HG03039 (cell line): ENCODE measurements at regions not wholly inside any gene's neighbourhood (a gene's known extent, or its start where the extent isn't known, plus 50 kb on each side); places are given as distances from the start of the nearest gene placed in this dataset.
"Not testable (repeated sequence)": the region's sequence is repeated elsewhere in the genome, so short reads cannot be mapped to it uniquely, and the experiment has no call there.

ENCODE experiments used
- ATAC-seq: cut with Tn5 transposase; IDR thresholded peaks from one replicate; pipeline ENCODE4 v1.9.1; 2021; ENCODE audit warnings: mild to moderate bottlenecking, moderate library complexity; ENCODE audit not compliant: unreplicated experiment

GRCh38 chr10:119996944-119997343, 104.4 kb downstream of the SEC23IP start:
- no peak for ATAC-seq

GRCh38 chr10:119997429-119997828, 104.9 kb downstream of the SEC23IP start:
- no peak for ATAC-seq

GRCh38 chr10:120002785-120003184, 110.3 kb downstream of the SEC23IP start:
- ATAC-seq = no peak

- ATAC-seq = no peak
Observed at GRCh38 chr10:120005207-120006201, 113.0 kb downstream of the SEC23IP start.

GRCh38 chr10:120007261-120007660, 114.7 kb downstream of the SEC23IP start:
- ATAC-seq = no peak

- ATAC-seq = no peak
Observed at GRCh38 chr10:120011359-120012130, 119.0 kb downstream of the SEC23IP start.

- no peak for ATAC-seq
Observed at GRCh38 chr10:120012131-120012400, 119.5 kb downstream of the SEC23IP start.

- ATAC-seq = no peak
Observed at GRCh38 chr10:120012566-120012965, 120.0 kb downstream of the SEC23IP start.

- ATAC-seq = no peak
Observed at GRCh38 chr10:120014031-120014430, 121.5 kb downstream of the SEC23IP start.

- ATAC-seq = no peak
Observed at GRCh38 chr10:120015064-120015463, 122.5 kb downstream of the SEC23IP start.

GRCh38 chr10:120016906-120017305, 124.4 kb downstream of the SEC23IP start:
- no peak for ATAC-seq

GRCh38 chr10:120017733-120018417, 125.3 kb downstream of the SEC23IP start:
- ATAC-seq = no peak

- no peak for ATAC-seq
Observed at GRCh38 chr10:120018695-120019094, 126.2 kb downstream of the SEC23IP start.

GRCh38 chr10:120019568-120019967, 127.0 kb downstream of the SEC23IP start:
- no peak for ATAC-seq

- no peak for ATAC-seq
Observed at GRCh38 chr10:120022357-120022756, 129.8 kb downstream of the SEC23IP start.

- no peak for ATAC-seq
Observed at GRCh38 chr10:120034236-120034635, 141.7 kb downstream of the SEC23IP start.

- no peak for ATAC-seq
Observed at GRCh38 chr10:120039046-120039445, 146.5 kb downstream of the SEC23IP start.

- no peak for ATAC-seq
Observed at GRCh38 chr10:120039826-120040225, 147.3 kb downstream of the SEC23IP start.

GRCh38 chr10:120041807-120042559, 149.5 kb downstream of the SEC23IP start:
- ATAC-seq = no peak

- no peak for ATAC-seq
Observed at GRCh38 chr10:120042705-120043104, 150.2 kb downstream of the SEC23IP start.

- ATAC-seq = not testable (repeated sequence)
Observed at GRCh38 chr10:120047373-120047772, 154.8 kb downstream of the SEC23IP start.
